ENCODE measurements at regions not wholly inside any gene's neighbourhood (a gene's known extent, or its start where the extent isn't known, plus 50 kb on each side); places are given as distances from the start of the nearest gene placed in this dataset.

GRCh38 chr4:174066611-174067205 is 216.8 kb downstream of the FBXO8 start:
- H3K4me3 ChIP-seq (ENCODE audit: control insufficient read depth, low read depth, low read length): no peak overlapping the region
- no peak for TF ChIP-seq CTCF (conservative IDR thresholded peaks at IDR 0.05; ENCODE audit: control insufficient read depth, insufficient read depth, low read depth, low read length)
- DNase-seq (ENCODE audit: low read depth): peak; percentile 37

GRCh38 chr4:174062831-174063230 is 220.6 kb downstream of the FBXO8 start:
- no peak for DNase-seq (ENCODE audit: low read depth)
- no peak overlapping the region for H3K4me3 ChIP-seq (ENCODE audit: control insufficient read depth, low read depth, low read length)
- no peak for TF ChIP-seq CTCF (conservative IDR thresholded peaks at IDR 0.05; ENCODE audit: control insufficient read depth, insufficient read depth, low read depth, low read length)

- DNase-seq (ENCODE audit: low read depth): peak; percentile 19
- no peak overlapping the region for H3K4me3 ChIP-seq (ENCODE audit: control insufficient read depth, low read depth, low read length)
- TF ChIP-seq CTCF (conservative IDR thresholded peaks at IDR 0.05; ENCODE audit: control insufficient read depth, insufficient read depth, low read depth, low read length): no peak
Measured at GRCh38 chr4:174061026-174061425, 222.4 kb downstream of the FBXO8 start.

GRCh38 chr4:174058846-174059245 is 224.6 kb downstream of the FBXO8 start:
- H3K4me3 ChIP-seq (ENCODE audit: control insufficient read depth, low read depth, low read length): no peak overlapping the region
- TF ChIP-seq CTCF (conservative IDR thresholded peaks at IDR 0.05; ENCODE audit: control insufficient read depth, insufficient read depth, low read depth, low read length): no peak
- DNase-seq (ENCODE audit: low read depth): peak; percentile 74

- H3K4me3 ChIP-seq (ENCODE audit: control insufficient read depth, low read depth, low read length): no peak overlapping the region
- no peak for DNase-seq (ENCODE audit: low read depth)
- TF ChIP-seq CTCF (conservative IDR thresholded peaks at IDR 0.05; ENCODE audit: control insufficient read depth, insufficient read depth, low read depth, low read length): no peak
Measured at GRCh38 chr4:174056959-174057358, 226.5 kb downstream of the FBXO8 start.

GRCh38 chr4:174055344-174055743 is 228.1 kb downstream of the FBXO8 start:
- no peak overlapping the region for H3K4me3 ChIP-seq (ENCODE audit: control insufficient read depth, low read depth, low read length)
- no peak for DNase-seq (ENCODE audit: low read depth)
- TF ChIP-seq CTCF (conservative IDR thresholded peaks at IDR 0.05; ENCODE audit: control insufficient read depth, insufficient read depth, low read depth, low read length): no peak

- no peak for TF ChIP-seq CTCF (conservative IDR thresholded peaks at IDR 0.05; ENCODE audit: control insufficient read depth, insufficient read depth, low read depth, low read length)
- no peak for DNase-seq (ENCODE audit: low read depth)
- no peak overlapping the region for H3K4me3 ChIP-seq (ENCODE audit: control insufficient read depth, low read depth, low read length)
Measured at GRCh38 chr4:174053895-174054294, 229.6 kb downstream of the FBXO8 start.
